ENCODE measurements at regions not wholly inside any gene's neighbourhood (a gene's known extent, or its start where the extent isn't known, plus 50 kb on each side); places are given as distances from the start of the nearest gene placed in this dataset.

- TF ChIP-seq POLR2A (IDR thresholded peaks at IDR 0.05) (no peak), CTCF (IDR thresholded peaks at IDR 0.05) (no peak)
Observed at GRCh38 chr1:182259229-182259872, 132.2 kb downstream of the GLUL start.

All from ovary (tissue), 3 donors.